Activated naive CD8-positive, alpha-beta T cell treated with anti-CD3 and anti-CD28 coated beads for 36 hours (primary cell): ENCODE measurements at regions not wholly inside any gene's neighbourhood (a gene's known extent, or its start where the extent isn't known, plus 50 kb on each side); places are given as distances from the start of the nearest gene placed in this dataset.
"Not testable (repeated sequence)": the region's sequence is repeated elsewhere in the genome, so short reads cannot be mapped to it uniquely, and the experiment has no call there.

Experiments used
- DNase-seq: peaks from one replicate; pipeline ENCODE4 v3.0.0; 2021
- H3K27ac Mint-ChIP-seq: one replicate; pipeline ENCODE4 v1.8.0; 2022; ENCODE audit warnings: mild to moderate bottlenecking, moderate library complexity, mixed read lengths
- H3K27me3 Mint-ChIP-seq: one replicate; pipeline ENCODE4 v1.8.0; 2022; ENCODE audit warnings: mild to moderate bottlenecking, mixed read lengths
- H3K36me3 Mint-ChIP-seq: one replicate; pipeline ENCODE4 v1.8.0; 2021; ENCODE audit warnings: mild to moderate bottlenecking, mixed read lengths
- H3K4me1 Mint-ChIP-seq: one replicate; pipeline ENCODE4 v1.8.0; 2021; ENCODE audit warnings: mixed read lengths
- H3K4me3 Mint-ChIP-seq: one replicate; pipeline ENCODE4 v1.8.0; 2022; ENCODE audit warnings: mild to moderate bottlenecking, moderate library complexity, mixed read lengths
- H3K9me3 Mint-ChIP-seq: one replicate; pipeline ENCODE4 v1.8.0; 2022; ENCODE audit warnings: mixed read lengths

DNA sequence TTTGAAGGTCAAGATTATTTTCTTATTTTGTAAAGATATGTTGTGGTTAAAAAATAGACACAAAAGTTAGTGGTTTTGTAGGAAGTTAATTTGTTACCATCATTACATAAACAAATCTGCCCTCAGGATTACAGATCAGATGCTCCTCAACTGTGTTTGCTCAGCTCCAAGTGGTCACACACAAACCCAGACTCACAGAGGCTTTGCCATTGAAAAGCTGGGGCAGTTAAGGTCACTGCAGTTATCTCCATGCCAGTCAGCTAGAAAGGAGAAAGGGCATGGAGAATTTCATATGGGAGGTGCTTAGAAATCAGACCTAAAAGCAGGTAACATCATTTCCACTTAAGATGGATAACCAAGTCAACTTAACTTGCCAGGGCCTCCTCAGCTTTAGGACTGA, 825.7 kb upstream of the GBE1 start:
- no peaks in the 10 kb centered on the region for H3K36me3 Mint-ChIP-seq
- H3K4me3 Mint-ChIP-seq, result no peak overlapping the region
- DNase-seq, result no peak
- no peaks in the 10 kb centered on the region for H3K4me1 Mint-ChIP-seq
- H3K27ac Mint-ChIP-seq, result no peak overlapping the region
- H3K27me3 Mint-ChIP-seq, result no peaks in the 10 kb centered on the region
- H3K9me3 Mint-ChIP-seq, result peaks cover 1% of the 10 kb centered on the region

DNA sequence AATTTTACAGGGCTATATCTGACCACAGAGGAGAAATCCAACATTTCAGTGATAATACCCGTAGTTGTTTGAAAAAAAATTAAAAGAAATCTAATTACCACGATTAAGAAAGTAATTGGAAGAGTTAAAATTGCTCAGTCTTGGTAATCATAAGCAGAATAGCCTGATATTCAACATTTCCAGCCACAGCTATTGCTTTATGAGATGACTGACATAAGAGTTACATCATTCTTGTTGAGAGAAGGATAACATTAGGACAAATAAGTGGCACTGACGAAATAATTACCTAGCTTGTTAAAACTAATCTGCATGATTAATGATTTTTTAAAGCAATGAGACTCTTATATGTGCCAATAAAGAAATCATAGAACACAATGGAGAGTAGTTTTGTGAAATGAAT, 825.0 kb upstream of the GBE1 start:
- no peaks in the 10 kb centered on the region for H3K27me3 Mint-ChIP-seq
- H3K9me3 Mint-ChIP-seq, result no peaks in the 10 kb centered on the region
- H3K36me3 Mint-ChIP-seq, result no peaks in the 10 kb centered on the region
- no peak for DNase-seq
- H3K27ac Mint-ChIP-seq, result no peak overlapping the region
- H3K4me1 Mint-ChIP-seq, result no peaks in the 10 kb centered on the region
- no peak overlapping the region for H3K4me3 Mint-ChIP-seq

DNA sequence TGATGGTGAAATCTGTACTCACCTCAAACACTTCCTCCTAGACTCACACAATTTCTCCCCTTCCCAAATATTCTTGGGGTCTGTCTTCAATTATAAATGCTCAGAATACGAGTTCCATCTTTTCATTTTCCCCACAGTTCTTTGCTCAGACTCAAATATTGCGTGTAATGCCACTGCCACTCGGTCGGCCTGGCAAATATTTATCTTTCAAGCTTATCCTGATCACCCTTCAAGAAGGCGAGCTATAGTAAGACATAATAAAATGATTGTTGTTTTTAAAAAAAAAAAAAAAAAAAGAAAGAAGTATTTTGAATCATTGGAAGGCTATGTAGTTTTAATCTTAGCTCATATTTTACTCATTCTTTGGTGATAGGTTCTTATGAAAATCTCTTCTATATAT, 824.6 kb upstream of the GBE1 start:
- H3K36me3 Mint-ChIP-seq, H3K27ac Mint-ChIP-seq, H3K27me3 Mint-ChIP-seq, H3K4me1 Mint-ChIP-seq, H3K4me3 Mint-ChIP-seq, DNase-seq, H3K9me3 Mint-ChIP-seq: not testable (repeated sequence)

DNA sequence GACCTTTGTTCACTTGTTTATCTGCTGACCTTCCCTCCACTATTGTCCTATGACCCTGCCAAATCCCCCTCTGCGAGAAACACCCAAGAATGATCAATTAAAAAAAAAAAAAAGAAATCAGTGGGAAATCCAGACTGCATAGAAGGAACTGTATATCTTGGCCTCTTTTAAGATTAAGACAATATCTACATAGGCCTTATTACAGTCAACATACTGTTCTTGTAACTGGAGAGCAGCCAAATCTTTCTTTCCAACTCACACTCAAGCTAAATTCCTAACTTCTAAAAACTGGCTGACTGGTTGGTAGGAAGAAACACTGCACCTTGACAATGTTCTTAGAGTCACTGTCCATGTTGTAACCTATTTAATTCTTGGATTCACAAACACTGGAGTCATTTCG, 824.1 kb upstream of the GBE1 start:
- not testable (repeated sequence) for H3K36me3 Mint-ChIP-seq, H3K9me3 Mint-ChIP-seq

DNA sequence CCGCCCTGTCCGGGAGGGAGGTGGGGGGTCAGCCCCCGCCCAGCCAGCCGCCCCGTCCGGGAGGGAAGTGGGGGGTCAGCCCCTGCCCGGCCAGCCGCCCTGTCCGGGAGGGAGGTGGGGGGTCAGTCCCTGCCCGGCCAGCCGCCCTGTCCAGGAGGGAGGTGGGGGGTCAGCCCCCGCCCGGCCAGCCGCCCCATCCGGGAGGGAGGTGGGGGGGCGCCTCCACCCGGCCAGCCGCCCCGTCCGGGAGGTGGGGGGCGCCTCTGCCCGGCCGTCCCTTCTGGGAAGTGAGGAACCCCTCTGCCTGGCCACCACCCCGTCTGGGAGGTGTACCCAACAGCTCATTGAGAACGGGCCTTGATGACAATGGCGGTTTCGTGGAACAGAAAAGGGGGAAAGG, 823.4 kb upstream of the GBE1 start:
- H3K4me3 Mint-ChIP-seq, H3K27ac Mint-ChIP-seq, H3K27me3 Mint-ChIP-seq, H3K36me3 Mint-ChIP-seq, H3K9me3 Mint-ChIP-seq, DNase-seq, H3K4me1 Mint-ChIP-seq: not testable (repeated sequence)

More for the DNA sequence above, 824.1 kb upstream of the GBE1 start:
- not testable (repeated sequence) for H3K4me3 Mint-ChIP-seq, H3K27me3 Mint-ChIP-seq, DNase-seq, H3K27ac Mint-ChIP-seq, H3K4me1 Mint-ChIP-seq

DNA sequence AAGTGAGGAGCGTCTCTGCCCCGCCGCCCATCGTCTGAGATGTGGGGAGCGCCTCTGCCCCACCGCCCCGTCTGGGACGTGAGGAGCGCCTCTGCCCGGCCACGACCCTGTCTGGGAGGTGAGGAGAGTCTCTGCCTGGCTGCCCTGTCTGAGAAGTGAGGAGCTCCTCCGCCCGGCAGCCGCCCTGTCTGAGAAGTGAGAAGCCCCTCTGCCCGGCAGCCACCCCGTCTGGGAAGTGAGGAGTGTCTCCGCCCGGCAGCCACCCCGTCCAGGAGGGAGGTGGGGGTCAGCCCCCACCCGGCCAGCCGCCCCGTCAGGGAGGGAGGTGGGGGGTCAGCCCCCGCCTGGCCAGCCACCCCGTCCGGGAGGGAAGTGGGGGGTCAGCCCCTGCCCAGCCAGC, 823.0 kb upstream of the GBE1 start:
- not testable (repeated sequence) for DNase-seq, H3K4me3 Mint-ChIP-seq, H3K9me3 Mint-ChIP-seq, H3K27ac Mint-ChIP-seq, H3K27me3 Mint-ChIP-seq, H3K4me1 Mint-ChIP-seq, H3K36me3 Mint-ChIP-seq

DNA sequence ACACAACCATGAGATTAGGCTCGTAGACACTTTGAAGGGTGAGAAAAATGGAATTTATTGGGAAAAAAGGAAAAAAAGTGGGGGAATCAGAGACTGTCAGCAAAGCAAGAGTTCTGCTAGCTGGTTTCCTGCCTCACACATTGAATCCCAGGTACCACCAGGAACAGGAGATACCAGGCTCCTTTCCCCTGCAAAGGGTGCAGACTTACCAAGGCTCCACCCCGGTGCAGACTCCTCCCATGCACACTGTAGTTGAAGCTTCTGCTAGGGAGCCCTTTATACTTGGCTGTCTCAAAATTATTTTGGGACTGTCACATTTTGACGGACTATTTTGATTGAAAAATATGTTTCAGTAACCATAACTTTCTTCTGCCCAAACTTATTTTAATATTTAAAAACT, 819.9 kb upstream of the GBE1 start:
- H3K9me3 Mint-ChIP-seq, result no peaks in the 10 kb centered on the region
- no peak overlapping the region for H3K4me3 Mint-ChIP-seq
- DNase-seq, result no peak
- H3K4me1 Mint-ChIP-seq, result no peaks in the 10 kb centered on the region
- no peak overlapping the region for H3K27ac Mint-ChIP-seq
- no peaks in the 10 kb centered on the region for H3K36me3 Mint-ChIP-seq
- no peaks in the 10 kb centered on the region for H3K27me3 Mint-ChIP-seq

DNA sequence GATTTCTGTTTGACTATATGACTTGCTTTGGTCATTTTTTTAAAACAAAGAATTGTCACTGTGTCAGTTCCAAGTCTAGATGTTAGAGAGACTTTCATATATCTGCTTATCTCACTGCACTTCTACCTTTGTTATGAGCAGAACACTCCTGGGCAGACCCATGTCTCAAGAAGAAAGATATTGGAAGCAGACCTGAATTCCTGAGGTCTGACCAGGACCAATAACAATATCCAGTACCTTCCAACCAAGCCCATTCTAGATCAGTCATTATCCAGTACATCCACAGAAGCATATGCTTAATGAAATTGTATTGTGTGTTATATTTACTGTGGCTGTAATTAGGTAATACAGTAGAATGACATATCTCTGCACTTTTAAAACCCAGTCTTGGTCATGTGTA, 811.3 kb upstream of the GBE1 start:
- no peaks in the 10 kb centered on the region for H3K36me3 Mint-ChIP-seq
- H3K27ac Mint-ChIP-seq, result no peak overlapping the region
- no peaks in the 10 kb centered on the region for H3K9me3 Mint-ChIP-seq
- H3K4me1 Mint-ChIP-seq, result no peaks in the 10 kb centered on the region
- H3K4me3 Mint-ChIP-seq, result no peak overlapping the region
- no peak for DNase-seq
- H3K27me3 Mint-ChIP-seq, result no peaks in the 10 kb centered on the region

DNA sequence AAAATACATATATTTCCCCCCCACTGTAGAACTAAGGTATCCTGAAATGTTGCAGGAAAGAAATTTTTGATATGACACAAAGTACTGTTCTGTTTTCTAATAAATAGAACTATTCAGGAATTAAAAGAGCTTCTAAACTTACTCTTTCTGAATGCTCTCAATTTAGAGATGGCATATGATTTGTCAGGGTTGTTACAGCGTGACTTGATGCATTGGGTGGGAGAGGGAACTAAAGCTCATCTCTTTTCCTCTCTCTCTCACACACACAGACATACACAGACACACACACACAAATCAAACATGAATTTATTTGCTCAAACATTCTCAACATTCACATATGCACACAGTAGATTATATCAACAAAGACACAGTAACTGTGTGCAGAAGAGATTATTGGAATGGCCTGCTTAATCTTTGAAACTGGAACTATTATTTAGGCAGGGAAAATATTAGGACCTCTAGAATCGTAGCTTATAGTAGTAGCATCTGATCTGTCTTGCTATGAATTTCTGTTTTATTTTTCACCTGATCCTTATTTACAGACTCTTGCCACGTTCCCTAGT, 807.4 kb upstream of the GBE1 start:
- no peaks in the 10 kb centered on the region for H3K4me1 Mint-ChIP-seq
- no peaks in the 10 kb centered on the region for H3K36me3 Mint-ChIP-seq
- H3K9me3 Mint-ChIP-seq, result no peaks in the 10 kb centered on the region
- H3K27ac Mint-ChIP-seq, result no peak overlapping the region
- no peaks in the 10 kb centered on the region for H3K27me3 Mint-ChIP-seq
- H3K4me3 Mint-ChIP-seq, result no peak overlapping the region
- no peak for DNase-seq

DNA sequence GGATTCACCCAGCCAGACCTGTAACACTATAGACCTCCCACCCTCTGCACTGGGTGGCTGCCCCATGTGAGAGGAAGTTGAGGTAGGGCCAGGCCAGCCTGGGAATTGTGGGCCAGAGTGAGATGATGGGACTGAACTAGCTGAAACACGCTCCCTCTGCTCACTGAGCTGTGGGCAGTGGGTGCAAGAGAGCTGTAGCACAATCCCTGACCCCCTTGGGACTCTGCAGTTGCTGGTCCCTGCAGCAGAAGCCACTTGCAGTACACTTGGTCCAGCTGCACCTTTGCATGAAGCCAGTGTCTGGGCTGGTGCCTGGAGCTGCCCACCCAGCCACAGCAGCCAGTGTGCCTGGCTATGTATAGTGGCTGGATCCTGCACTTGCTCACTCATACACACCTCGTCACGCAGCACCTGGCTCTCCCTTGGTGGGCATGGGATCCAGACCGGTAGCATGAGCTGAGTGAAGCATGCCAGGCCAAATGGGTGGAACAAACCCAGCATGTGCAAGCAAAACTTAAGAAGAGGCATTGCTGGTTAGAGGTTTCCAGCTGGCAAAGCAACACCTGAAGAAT, 805.7 kb upstream of the GBE1 start:
- H3K36me3 Mint-ChIP-seq, result no peaks in the 10 kb centered on the region
- H3K9me3 Mint-ChIP-seq, result no peaks in the 10 kb centered on the region
- no peaks in the 10 kb centered on the region for H3K27me3 Mint-ChIP-seq
- no peak overlapping the region for H3K27ac Mint-ChIP-seq
- no peak for DNase-seq
- no peak overlapping the region for H3K4me3 Mint-ChIP-seq
- no peaks in the 10 kb centered on the region for H3K4me1 Mint-ChIP-seq

DNA sequence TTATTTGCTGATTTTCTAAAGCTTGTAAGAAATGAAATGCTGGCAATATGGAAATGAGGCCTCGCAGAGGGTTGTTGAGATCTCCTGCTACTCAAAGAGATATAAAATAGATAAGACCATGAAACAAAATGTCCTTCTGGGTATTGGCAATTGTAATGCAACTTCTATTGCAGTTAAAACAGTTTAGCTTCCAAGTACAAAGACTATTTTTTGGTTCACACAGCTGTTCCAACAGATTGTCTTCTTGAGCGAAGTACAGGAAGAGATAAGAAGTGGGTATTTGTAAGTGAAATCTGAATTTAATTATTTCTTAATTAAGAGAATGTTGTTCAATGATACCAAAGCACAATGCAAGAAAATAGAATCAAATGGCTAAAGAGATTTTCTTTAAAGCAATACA, 801.5 kb upstream of the GBE1 start:
- H3K27ac Mint-ChIP-seq, result no peak overlapping the region
- no peaks in the 10 kb centered on the region for H3K27me3 Mint-ChIP-seq
- no peaks in the 10 kb centered on the region for H3K36me3 Mint-ChIP-seq
- no peak for DNase-seq
- H3K9me3 Mint-ChIP-seq, result no peaks in the 10 kb centered on the region
- no peak overlapping the region for H3K4me3 Mint-ChIP-seq
- no peaks in the 10 kb centered on the region for H3K4me1 Mint-ChIP-seq

DNA sequence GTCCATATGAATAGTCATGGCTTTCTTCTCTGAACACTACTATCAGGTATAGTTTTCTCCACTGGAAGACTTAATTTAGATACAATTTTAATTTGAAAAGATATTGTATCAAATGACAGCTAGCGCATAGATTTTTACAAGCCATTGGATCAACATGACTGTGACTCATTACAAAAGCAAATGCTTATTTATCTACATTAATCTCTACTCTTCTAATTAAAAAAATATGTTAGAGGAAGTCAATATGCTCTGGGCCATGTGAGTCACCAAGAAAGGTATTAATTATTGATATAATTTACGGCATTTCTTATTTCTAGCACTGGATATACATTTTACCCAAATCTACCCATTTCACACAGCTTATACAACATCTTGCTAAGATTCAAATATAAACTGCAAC, 800.3 kb upstream of the GBE1 start:
- no peaks in the 10 kb centered on the region for H3K9me3 Mint-ChIP-seq
- H3K36me3 Mint-ChIP-seq, result no peaks in the 10 kb centered on the region
- H3K4me1 Mint-ChIP-seq, result no peaks in the 10 kb centered on the region
- DNase-seq, result no peak
- no peaks in the 10 kb centered on the region for H3K27me3 Mint-ChIP-seq
- no peak overlapping the region for H3K4me3 Mint-ChIP-seq
- H3K27ac Mint-ChIP-seq, result no peak overlapping the region

DNA sequence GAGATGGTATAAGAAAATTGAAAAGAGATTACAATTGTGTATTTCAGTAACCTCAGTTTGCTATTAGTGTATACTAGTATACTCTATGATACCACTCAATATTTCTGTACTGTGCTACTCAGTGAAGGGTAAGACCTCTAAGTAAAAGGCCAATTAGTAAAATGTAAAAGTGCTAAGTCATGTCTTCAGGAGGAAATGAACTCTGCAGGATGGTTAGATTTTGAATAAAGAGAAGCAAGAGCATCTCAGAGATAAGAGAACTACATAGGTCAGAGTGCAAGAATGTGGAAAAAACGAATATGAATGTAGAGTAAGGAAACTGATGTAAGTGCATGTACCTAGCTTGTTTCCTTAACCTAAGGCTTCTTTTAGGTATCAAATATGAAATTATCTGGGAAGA, 796.6 kb upstream of the GBE1 start:
- H3K4me3 Mint-ChIP-seq, result no peak overlapping the region
- H3K27ac Mint-ChIP-seq, result no peak overlapping the region
- no peaks in the 10 kb centered on the region for H3K4me1 Mint-ChIP-seq
- H3K27me3 Mint-ChIP-seq, result no peaks in the 10 kb centered on the region
- no peak for DNase-seq
- no peaks in the 10 kb centered on the region for H3K36me3 Mint-ChIP-seq
- H3K9me3 Mint-ChIP-seq, result no peaks in the 10 kb centered on the region

DNA sequence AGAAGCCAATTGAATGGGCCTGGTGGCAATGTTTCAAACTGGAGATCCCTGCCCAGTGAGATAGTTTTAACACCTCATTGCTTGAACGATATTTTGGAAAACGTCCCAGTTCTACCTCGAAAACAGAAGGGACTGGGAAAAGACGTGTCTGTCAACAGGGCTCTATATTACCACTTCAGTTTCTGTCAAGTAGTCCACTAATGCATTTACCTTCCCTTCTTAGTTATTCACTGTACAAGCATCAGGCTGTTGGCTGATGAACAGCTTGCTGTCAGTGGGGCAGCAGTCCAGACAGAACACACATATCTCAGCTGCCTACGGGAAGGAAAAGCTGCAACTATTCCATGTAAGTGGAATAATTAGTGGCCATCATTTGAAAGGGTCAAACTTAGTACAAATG, 794.7 kb upstream of the GBE1 start:
- Mint-ChIP-seq H3K27ac (no peak overlapping the region), H3K36me3 (no peaks in the 10 kb centered on the region), H3K4me1 (no peaks in the 10 kb centered on the region), H3K9me3 (no peaks in the 10 kb centered on the region), H3K4me3 (no peak overlapping the region), H3K27me3 (no peaks in the 10 kb centered on the region)
- DNase-seq, result no peak

DNA sequence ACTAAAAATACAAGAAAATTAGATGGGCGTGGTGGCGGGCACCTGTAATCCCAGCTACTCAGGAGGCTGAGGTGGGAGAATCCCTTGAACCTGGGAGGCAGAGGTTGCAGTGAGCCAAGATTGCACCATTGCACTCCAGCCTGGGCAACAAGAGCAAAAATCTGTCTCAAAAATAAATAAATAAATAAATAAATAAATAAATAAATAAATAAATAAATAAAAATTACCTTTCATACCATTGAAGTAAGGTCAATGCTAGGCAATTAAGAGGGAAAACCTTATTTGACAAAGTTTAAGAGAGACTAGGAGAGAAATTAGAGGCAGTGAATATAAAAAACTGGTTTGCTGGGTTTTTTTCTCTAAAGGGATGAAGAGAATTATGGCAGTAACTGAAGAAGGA, 781.1 kb upstream of the GBE1 start:
- not testable (repeated sequence) for H3K4me3 Mint-ChIP-seq

DNA sequence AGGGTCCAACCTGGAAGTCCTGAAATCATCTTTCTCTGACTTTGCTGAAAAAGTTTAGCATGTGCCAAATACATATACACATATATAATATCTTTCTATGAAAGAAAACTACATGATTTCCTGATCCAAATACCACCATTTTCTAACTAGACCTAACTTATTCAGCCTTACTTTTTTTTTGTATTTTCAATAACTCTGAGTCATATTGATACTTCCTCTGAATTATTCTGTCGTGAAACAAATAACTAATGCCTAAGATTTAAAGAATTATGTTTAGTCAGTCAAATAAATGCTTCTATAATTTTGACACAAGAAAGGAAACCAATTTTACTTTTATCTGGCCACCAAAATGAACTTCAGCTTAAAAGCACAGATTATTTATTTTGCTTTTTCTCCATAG, 760.2 kb upstream of the GBE1 start:
- H3K4me1 Mint-ChIP-seq, result no peaks in the 10 kb centered on the region
- H3K36me3 Mint-ChIP-seq, result no peaks in the 10 kb centered on the region
- H3K27ac Mint-ChIP-seq, result no peak overlapping the region
- H3K4me3 Mint-ChIP-seq, result no peak overlapping the region
- no peak for DNase-seq
- H3K27me3 Mint-ChIP-seq, result no peaks in the 10 kb centered on the region
- H3K9me3 Mint-ChIP-seq, result peaks cover 2% of the 10 kb centered on the region

More for the DNA sequence above, 781.1 kb upstream of the GBE1 start:
- not testable (repeated sequence) for H3K9me3 Mint-ChIP-seq, DNase-seq, H3K36me3 Mint-ChIP-seq, H3K4me1 Mint-ChIP-seq, H3K27me3 Mint-ChIP-seq, H3K27ac Mint-ChIP-seq

DNA sequence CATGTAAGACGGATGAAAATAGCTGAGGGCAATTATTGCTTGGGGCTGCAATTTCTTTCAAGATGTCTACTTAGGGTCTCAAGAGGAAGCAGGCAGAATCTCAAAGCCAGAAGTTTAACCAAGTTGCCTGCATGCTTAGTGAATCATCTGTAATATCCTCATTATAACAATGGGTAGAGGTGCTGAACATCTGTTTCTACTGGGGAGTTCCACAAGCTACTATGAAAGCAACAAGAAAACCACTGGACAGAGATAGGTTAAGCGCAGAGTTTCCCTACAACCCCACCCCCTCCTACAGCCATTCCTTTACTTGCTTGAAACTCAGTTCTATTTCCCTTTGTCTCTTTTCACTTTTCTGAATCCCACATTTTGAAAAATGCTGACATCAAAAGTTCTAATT, 759.4 kb upstream of the GBE1 start:
- no peak for DNase-seq
- peaks cover 2% of the 10 kb centered on the region for H3K9me3 Mint-ChIP-seq
- H3K27ac Mint-ChIP-seq, result no peak overlapping the region
- H3K4me1 Mint-ChIP-seq, result no peaks in the 10 kb centered on the region
- no peaks in the 10 kb centered on the region for H3K27me3 Mint-ChIP-seq
- no peak overlapping the region for H3K4me3 Mint-ChIP-seq
- no peaks in the 10 kb centered on the region for H3K36me3 Mint-ChIP-seq
